NOMO-1 (cell line): ENCODE measurements at regions not wholly inside any gene's neighbourhood (a gene's known extent, or its start where the extent isn't known, plus 50 kb on each side); places are given as distances from the start of the nearest gene placed in this dataset.
"Not testable (repeated sequence)": the region's sequence is repeated elsewhere in the genome, so short reads cannot be mapped to it uniquely, and the experiment has no call there.

Experiments
- DNase-seq, 2 experiments: peaks; one replicate each; lab custom pipeline; 2025; ENCODE audit not compliant: unreplicated experiment in 2 of 2; lab: John Stamatoyannopoulos, UW

GRCh38 chr5:27845248-27845647, 806.9 kb upstream of the CDH9 start:
- no peak for DNase-seq

DNA sequence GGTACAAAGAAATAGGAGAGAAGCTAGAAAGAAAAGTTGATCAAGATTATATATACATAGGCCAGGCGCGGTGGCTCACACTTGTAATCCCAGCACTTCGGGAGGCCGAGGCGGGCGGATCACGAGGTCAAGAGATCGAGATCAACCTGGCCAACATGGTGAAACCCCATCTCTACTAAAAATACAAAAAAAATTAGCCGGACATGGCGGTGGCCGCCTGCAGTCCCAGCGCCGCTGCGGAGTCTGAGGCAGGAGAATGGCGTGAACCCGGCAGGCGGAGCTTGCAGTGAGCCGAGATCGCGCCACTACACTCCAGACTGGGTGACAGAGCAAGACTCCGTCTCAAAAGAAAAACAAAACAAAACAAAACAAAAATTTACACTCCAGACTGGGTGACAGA, 798.3 kb upstream of the CDH9 start:
- DNase-seq: not testable (repeated sequence)

DNA sequence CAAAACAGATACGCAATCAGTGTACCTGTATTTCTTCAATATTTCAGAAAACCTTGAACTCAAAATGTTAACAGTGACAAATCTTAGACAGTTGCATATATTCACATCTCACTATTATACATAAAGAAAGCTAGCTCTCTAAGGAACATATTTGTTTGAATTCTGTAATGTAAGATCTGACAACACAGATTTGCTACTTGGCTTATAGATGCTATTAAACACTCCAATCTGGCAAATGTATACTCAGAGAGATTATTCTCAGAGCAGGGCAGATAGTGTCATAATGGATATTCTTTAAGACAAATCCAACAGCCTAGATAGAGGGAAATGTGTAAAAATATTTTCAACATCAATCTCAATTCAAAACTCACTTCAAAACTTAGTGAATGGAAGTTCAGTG, 794.5 kb upstream of the CDH9 start:
- no peak for DNase-seq

- DNase-seq: no peak
Observed at GRCh38 chr5:27830546-27830945, 792.2 kb upstream of the CDH9 start.

DNA sequence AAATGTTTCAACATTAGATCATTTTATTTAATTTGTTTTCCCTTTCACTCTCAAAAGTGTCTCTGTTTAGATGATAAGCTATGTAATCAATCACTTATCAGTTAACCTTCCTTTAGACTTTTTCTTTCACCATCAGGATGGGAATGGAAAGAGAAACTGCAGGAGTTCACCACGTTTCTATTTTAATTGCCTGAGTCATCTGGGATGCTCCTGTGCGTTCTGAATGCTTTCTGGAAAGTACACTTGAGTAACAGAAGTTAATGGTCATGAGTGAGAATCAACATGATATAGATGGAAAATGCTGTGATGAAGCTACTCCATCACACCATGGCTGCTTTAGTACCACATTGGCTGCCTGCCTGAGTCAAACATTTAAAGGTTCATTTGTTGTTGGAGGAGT, 783.3 kb upstream of the CDH9 start:
- no peak for DNase-seq

DNA sequence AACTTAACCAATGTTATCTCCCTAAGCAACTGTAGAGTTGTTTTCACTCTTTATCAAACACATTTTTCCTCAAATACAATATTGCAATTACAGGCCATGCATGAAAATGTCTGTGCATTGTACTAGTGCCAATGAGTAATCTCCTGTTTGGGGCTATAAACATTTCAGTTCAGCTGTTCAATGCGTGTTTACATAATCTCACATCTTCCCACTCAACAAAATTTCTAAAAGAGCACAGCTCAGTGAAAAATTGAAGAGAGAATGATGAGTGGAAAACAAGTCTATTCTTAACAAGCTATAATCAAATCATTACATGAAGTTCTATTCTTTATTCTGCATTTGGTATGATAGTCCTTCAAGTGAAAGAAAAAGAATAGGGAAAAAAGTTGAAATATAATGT, 780.5 kb upstream of the CDH9 start:
- DNase-seq: no peak

DNA sequence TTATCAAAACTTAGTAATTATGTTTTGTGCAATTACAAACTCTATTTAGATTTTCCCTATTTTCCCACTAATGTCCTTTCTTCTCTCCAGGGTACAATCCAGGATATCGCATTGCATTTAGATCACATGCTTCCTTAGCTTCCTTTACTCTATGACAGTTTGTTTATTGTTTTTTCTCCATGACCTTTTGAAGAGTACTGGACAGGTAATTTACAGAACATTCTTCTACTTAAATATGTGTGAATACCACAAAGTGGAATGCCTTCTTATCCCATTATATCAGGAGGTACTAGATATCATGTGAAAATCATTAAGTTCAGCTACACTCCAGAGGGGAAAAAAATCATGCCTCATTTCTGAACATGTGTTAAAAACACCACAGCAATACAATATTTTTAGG, 776.6 kb upstream of the CDH9 start:
- no peak for DNase-seq

GRCh38 chr5:27814286-27814685, 775.9 kb upstream of the CDH9 start:
- DNase-seq: no peak

GRCh38 chr5:27810458-27810857, 772.1 kb upstream of the CDH9 start:
- DNase-seq: peak; percentile 19 to 53

DNA sequence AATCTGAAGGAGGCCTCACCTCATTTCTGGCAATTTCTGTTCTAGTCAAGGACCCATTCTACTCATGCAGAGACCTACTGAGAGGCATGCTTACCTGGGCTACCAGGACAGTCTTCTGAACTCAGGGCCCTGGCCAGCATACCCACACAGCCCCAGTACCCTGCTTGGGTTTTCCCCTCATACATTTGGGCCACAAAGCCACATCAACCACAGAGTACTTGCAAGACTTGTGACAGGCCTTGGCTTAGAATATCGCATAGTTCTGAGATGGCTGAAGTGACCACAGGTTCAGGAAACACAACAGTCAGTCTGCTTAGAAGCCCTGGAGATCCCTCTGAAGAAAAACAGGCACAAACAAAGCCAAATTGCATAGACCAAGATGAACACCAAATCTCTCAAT, 758.8 kb upstream of the CDH9 start:
- no peak for DNase-seq

DNA sequence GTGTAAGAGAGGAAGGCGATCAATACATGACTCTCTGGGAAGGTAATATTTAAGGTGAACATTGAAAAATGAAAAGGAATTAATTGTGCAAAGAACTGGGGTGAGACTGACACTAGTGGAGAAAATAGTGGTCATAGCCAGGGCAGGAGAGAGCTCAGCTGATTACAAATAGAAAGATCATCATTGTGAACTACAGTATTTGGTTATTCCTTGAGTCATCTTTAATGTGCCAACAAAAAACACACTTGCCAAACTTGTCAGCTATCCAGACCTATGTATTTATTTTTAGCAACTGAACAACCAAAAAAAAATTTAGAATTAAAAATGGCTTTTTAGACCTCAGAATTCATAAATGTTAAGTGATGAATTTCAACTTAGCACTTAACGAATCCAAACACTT, 749.8 kb upstream of the CDH9 start:
- DNase-seq: no peak

- no peak for DNase-seq
Observed at GRCh38 chr5:27784317-27784716, 745.9 kb upstream of the CDH9 start.

- DNase-seq: no peak
Observed at GRCh38 chr5:27778121-27778520, 739.7 kb upstream of the CDH9 start.

DNA sequence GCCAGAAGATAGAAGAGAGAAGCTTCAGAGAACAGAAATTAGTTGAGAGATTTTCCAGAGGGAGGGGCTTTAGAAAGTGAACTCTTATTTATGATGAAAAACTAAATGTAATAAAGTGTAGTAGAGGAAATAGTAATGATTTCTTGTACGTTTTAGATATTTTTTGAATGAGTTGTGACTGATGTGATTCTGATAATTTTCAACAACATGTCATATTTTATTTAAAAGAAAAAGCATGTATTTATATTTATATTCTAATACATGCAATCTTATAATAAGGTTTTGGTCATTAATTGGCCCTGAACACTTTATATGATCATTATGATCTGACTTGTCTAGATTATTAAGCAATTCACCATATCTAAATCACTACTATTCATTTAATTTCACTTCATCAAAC, 735.2 kb upstream of the CDH9 start:
- no peak for DNase-seq

DNA sequence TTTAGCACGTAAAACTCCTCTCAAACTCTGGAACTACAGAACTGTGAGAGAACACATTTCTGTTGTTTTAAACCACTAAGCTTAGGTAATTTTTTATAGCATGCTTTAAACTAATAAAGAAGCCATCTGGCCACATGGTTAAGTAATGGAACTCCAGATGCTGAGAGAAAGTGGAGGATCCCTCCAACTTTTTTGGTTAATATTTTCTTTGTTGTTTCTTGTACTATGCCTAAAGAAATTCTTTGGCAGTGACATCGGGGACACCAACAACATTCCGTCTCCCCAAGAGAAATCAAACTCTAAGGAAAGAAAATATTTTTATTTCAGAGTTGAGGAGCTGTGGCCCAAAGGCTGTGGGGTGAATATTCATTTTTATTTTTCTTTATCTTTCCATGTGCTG, 734.8 kb upstream of the CDH9 start:
- no peak for DNase-seq

GRCh38 chr5:27769748-27770402, 731.5 kb upstream of the CDH9 start:
- no peak for DNase-seq

DNA sequence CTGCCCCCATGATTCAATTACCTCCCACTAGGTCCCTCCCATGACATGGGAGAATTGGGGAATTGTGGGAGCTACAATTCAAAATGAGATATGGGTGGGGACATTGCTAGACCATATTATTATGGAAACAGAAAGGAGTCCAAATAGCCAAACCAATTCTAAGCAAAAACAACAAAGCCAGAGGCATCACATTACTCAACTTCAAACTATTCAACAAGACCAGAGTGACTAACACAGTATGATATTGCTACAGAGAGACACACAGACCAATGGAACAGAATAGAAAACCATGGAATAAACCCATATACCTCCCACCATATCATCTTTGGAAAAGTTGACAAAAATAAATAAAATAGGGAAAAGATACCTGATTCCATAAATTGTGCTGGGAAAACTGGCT, 710.5 kb upstream of the CDH9 start:
- no peak for DNase-seq

GRCh38 chr5:27743383-27743979, 705.1 kb upstream of the CDH9 start:
- not testable (repeated sequence) for DNase-seq

- no peak for DNase-seq
Observed at GRCh38 chr5:27742805-27743204, 704.4 kb upstream of the CDH9 start.

- no peak for DNase-seq
Observed at GRCh38 chr5:27734838-27735237, 696.5 kb upstream of the CDH9 start.

DNA sequence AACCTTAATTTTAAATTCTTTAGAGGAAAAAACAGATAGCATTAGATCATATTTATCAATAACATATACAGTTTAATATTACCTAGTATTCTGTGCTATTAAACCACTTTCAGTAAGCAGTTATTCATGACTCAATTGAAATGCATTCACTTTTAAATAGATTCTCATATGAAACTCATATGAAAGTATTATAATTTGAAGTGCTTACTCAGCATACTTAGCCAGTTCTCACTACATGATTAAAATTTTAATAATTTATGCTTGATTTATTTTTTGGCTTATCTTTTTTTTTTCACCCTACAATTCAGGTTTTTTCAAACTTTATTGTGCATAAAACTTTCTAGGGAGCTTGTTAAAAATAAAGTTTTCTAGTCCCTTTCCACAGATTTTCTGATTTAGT, 694.9 kb upstream of the CDH9 start:
- no peak for DNase-seq

DNA sequence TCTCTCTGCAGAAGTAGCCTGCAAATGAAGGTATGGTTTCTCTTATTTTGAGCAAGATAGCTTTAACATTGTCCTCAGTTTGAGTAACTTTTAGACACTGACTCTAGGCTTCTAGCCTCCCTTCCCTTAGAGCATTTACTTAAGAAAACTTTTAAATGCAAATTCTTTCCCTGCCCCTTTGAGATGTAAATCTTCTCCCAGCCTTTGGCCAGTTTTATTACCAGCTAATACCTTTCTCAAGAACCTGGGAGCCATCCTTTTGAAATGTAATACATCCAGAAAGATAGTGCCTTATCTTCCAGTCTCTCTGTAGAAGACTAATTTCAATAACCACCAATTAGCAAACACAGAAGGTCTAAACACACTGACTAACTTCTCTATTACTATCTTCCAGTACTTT, 688.9 kb upstream of the CDH9 start:
- DNase-seq: no peak

DNA sequence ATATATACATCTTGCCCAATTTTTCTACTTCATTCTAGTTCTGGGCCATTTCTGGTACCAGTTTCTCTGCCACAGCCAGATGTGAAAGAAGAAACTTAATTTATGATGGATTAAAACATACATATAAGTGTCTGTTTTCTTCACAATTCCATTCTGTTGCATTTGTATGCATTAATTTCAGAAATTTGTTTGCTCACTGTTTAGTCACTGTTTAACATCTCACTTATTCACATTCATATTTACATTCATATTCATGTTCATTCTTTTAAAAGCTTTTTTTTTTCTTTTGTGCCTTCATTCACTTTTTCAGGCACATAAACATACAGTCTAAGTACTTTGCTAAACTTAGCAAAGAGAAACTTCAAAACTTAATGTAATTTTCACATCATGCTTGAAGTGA, 684.0 kb upstream of the CDH9 start:
- DNase-seq: no peak
